H1 (cell line): ENCODE measurements at regions not wholly inside any gene's neighbourhood (a gene's known extent, or its start where the extent isn't known, plus 50 kb on each side); places are given as distances from the start of the nearest gene placed in this dataset.

Source experiments
- CTCF ChIA-PET: fragments of 300-600 bp; sonication (Branson Sonifier 250); formaldehyde crosslinking; loops from one replicate; lab custom pipeline; 2021; ENCODE audit not compliant: partially characterized antibody; lab: Charles Lee
- POLR2A ChIA-PET: fragments of 300-600 bp; sonication (Branson Sonifier 250); formaldehyde crosslinking; loops from one replicate; lab custom pipeline; 2021; ENCODE audit warnings: inconsistent platforms; ENCODE audit not compliant: partially characterized antibody; lab: Charles Lee
- DNase-seq, 2 experiments: peaks; one replicate each; pipeline versions ENCODE4 v3.0.0 to v3.0.0-alpha.2; 2010 to 2022; ENCODE audit warnings: low spot score in 2 of 2, low read depth in 1 of 2, mixed read lengths in 1 of 2
- FAIRE-seq: peaks from 2 replicates; lab custom pipeline; 2011; peaks lifted over from hg19 to GRCh38; lab: Jason Lieb, UNC
- H2AFZ ChIP-seq: 2 replicates; pipeline ENCODE4 v1.8.1; 2012; ENCODE audit warnings: low read length, inconsistent platforms
- H2AK5ac ChIP-seq: 2 replicates; pipeline ENCODE4 v1.6.1; 2013; ENCODE audit warnings: low read depth, low read length
- H2BK120ac ChIP-seq: replicated peaks from 2 replicates; pipeline ENCODE3; 2013; ENCODE audit warnings: low read depth, low read length, inconsistent platforms
- H2BK12ac ChIP-seq: 2 replicates; pipeline ENCODE4 v1.6.1; 2013; ENCODE audit warnings: low read depth, low read length
- H2BK15ac ChIP-seq: 2 replicates; pipeline ENCODE4 v1.6.1; 2013; ENCODE audit warnings: low read length
- H2BK20ac ChIP-seq: 2 replicates; pipeline ENCODE4 v1.6.1; 2013; ENCODE audit warnings: low read length
- H2BK5ac ChIP-seq: 2 replicates; pipeline ENCODE4 v1.6.1; 2013; ENCODE audit warnings: low read depth, low read length
- H3K14ac ChIP-seq: 2 replicates; pipeline ENCODE4 v1.6.1; 2013; ENCODE audit warnings: inconsistent platforms; ENCODE audit not compliant: insufficient read length
- H3K18ac ChIP-seq: 2 replicates; pipeline ENCODE4 v1.6.1; 2013; ENCODE audit warnings: low read length; ENCODE audit errors: extremely low read depth
- H3K23ac ChIP-seq: 2 replicates; pipeline ENCODE4 v1.6.1; 2013; ENCODE audit warnings: inconsistent platforms; ENCODE audit not compliant: insufficient read length
- H3K23me2 ChIP-seq: 2 replicates; pipeline ENCODE4 v1.6.1; 2013; ENCODE audit warnings: low read depth, low read length
- H3K27ac ChIP-seq: 2 replicates; pipeline ENCODE4 v1.6.1; 2011; ENCODE audit warnings: low read depth, low read length, inconsistent platforms
- H3K27me3 ChIP-seq, 4 experiments: replicated peaks in 1 of 4; 1 replicate in 1 of 4; 2 replicates in 3 of 4; pipeline versions ENCODE4 v1.6.1 to v1.8.1; 2011 to 2013; ENCODE audit warnings: low read length in 3 of 4, mild to moderate bottlenecking in 3 of 4, inconsistent platforms in 2 of 4, mixed read lengths in 2 of 4, moderate library complexity in 1 of 4; ENCODE audit not compliant: control insufficient read depth in 3 of 4, insufficient read depth in 3 of 4; ENCODE audit errors: extremely low read depth in 1 of 4
- H3K36me3 ChIP-seq, 4 experiments: 2 replicates each; pipeline versions ENCODE4 v1.6.1 to v1.8.1; 2011 to 2013; ENCODE audit warnings: mild to moderate bottlenecking in 4 of 4, low read length in 3 of 4, moderate library complexity in 2 of 4, control low read depth in 1 of 4, inconsistent platforms in 1 of 4; ENCODE audit not compliant: insufficient read depth in 4 of 4, control insufficient read depth in 2 of 4
- H3K4ac ChIP-seq: replicated peaks from 2 replicates; pipeline ENCODE3; 2013; ENCODE audit warnings: low read length, low read depth, mixed read lengths, inconsistent platforms; ENCODE audit not compliant: insufficient read length
- H3K4me1 ChIP-seq, 4 experiments: replicated peaks in 1 of 4; 1 replicate in 1 of 4; 2 replicates in 3 of 4; pipeline versions ENCODE4 v1.6.1 to v1.8.1; 2011 to 2013; ENCODE audit warnings: low read length in 3 of 4, inconsistent platforms in 2 of 4, mixed read lengths in 1 of 4; ENCODE audit not compliant: insufficient read depth in 4 of 4, control insufficient read depth in 3 of 4
- H3K4me2 ChIP-seq, 2 experiments: 2 replicates each; pipeline versions ENCODE4 v1.6.1 to v1.8.1; 2011 to 2013; ENCODE audit warnings: low read depth in 2 of 2, low read length in 2 of 2, control low read depth in 1 of 2, inconsistent platforms in 1 of 2, mild to moderate bottlenecking in 1 of 2; ENCODE audit not compliant: insufficient read depth in 1 of 2
- H3K4me3 ChIP-seq, 4 experiments: fragments of 200-600, 300-600 bp in 1 of 4; sonication (generic), shearing (Covaris generic), sonication (Bioruptor Twin) in 1 of 4; 2 replicates each; pipeline versions ENCODE4 v1.5.1 to v1.8.1; 2011 to 2016; ENCODE audit warnings: low read length in 4 of 4, low read depth in 3 of 4, control low read depth in 2 of 4, inconsistent platforms in 2 of 4, mild to moderate bottlenecking in 2 of 4, mixed read lengths in 1 of 4, moderate library complexity in 1 of 4; ENCODE audit not compliant: insufficient read depth in 2 of 4; ENCODE audit errors: extremely low read depth in 1 of 4
- H3K56ac ChIP-seq: replicated peaks from 2 replicates; pipeline ENCODE3; 2013; ENCODE audit warnings: low read depth, mild to moderate bottlenecking, mixed read lengths, low read length, inconsistent platforms; ENCODE audit not compliant: insufficient read length
- H3K79me1 ChIP-seq: 2 replicates; pipeline ENCODE4 v1.6.1; 2013; ENCODE audit warnings: low read depth, low read length, control low read depth
- H3K79me2 ChIP-seq, 2 experiments: 2 replicates each; pipeline versions ENCODE4 v1.6.1 to v1.8.1; 2012 to 2013; ENCODE audit warnings: low read length in 2 of 2, mild to moderate bottlenecking in 2 of 2, inconsistent platforms in 1 of 2; ENCODE audit not compliant: insufficient read depth in 2 of 2, control insufficient read depth in 1 of 2
- H3K9ac ChIP-seq, 4 experiments: replicated peaks in 1 of 4; 1 replicate in 1 of 4; 2 replicates in 3 of 4; pipeline versions ENCODE4 v1.6.1 to v1.8.1; 2011 to 2013; ENCODE audit warnings: low read depth in 3 of 4, low read length in 3 of 4, control low read depth in 2 of 4, mild to moderate bottlenecking in 2 of 4, moderate library complexity in 2 of 4, inconsistent platforms in 1 of 4; ENCODE audit errors: extremely low read depth in 1 of 4
- H3K9me3 ChIP-seq, 2 experiments: 2 replicates each; pipeline versions ENCODE4 v1.6.1 to v1.8.1; 2012 to 2013; ENCODE audit warnings: mild to moderate bottlenecking in 2 of 2, moderate library complexity in 2 of 2, control low read depth in 1 of 2, inconsistent platforms in 1 of 2, low read depth in 1 of 2, low read length in 1 of 2, mixed read lengths in 1 of 2; ENCODE audit not compliant: insufficient read depth in 2 of 2
- H4K20me1 ChIP-seq, 2 experiments: replicated peaks in 1 of 2; 2 replicates each; pipeline versions ENCODE3 to v1.8.1; 2011 to 2013; ENCODE audit warnings: inconsistent platforms in 2 of 2, low read length in 2 of 2, mild to moderate bottlenecking in 1 of 2; ENCODE audit not compliant: insufficient read depth in 2 of 2, control insufficient read depth in 1 of 2
- H4K5ac ChIP-seq: 2 replicates; pipeline ENCODE4 v1.6.1; 2013; ENCODE audit warnings: low read length, low read depth, mixed read lengths, inconsistent platforms; ENCODE audit not compliant: insufficient read length
- H4K8ac ChIP-seq: 2 replicates; pipeline ENCODE4 v1.8.0; 2013; ENCODE audit warnings: mild to moderate bottlenecking, moderate library complexity, low read length, inconsistent platforms; ENCODE audit not compliant: insufficient read depth; ENCODE audit errors: extremely low read depth
- H4K91ac ChIP-seq: replicated peaks from 2 replicates; pipeline ENCODE3; 2013; ENCODE audit warnings: low read length, mixed read lengths, inconsistent platforms; ENCODE audit not compliant: insufficient read length
- BCL11A ChIP-seq, 2 experiments: IDR thresholded peaks; one replicate each; pipeline ENCODE4 v1.6.1; 2011; ENCODE audit warnings: low read depth in 2 of 2, low read length in 2 of 2, mild to moderate bottlenecking in 2 of 2
- SP1 ChIP-seq: IDR thresholded peaks from 2 replicates; pipeline ENCODE4 v1.6.1; 2011; ENCODE audit warnings: low read depth, low read length
- WGBS, 2 experiments: shearing (Covaris generic) in 1 of 2; methylation state at CpG; one replicate each; pipeline versions ENCODE4 v1.1.6 to v1.1.7; 2013 to 2015; ENCODE audit warnings: low lambda C conversion rate in 2 of 2, mixed read lengths in 2 of 2, inconsistent platforms in 1 of 2, low coverage in 1 of 2, missing lambda C conversion rate in 1 of 2; ENCODE audit not compliant: insufficient replicate concordance in 2 of 2, insufficient coverage in 1 of 2, insufficient read length in 1 of 2; ENCODE audit errors: extremely low coverage in 1 of 2, missing lambda C conversion rate in 1 of 2; 5-methylcytosine and 5-hydroxymethylcytosine counted together

DNA sequence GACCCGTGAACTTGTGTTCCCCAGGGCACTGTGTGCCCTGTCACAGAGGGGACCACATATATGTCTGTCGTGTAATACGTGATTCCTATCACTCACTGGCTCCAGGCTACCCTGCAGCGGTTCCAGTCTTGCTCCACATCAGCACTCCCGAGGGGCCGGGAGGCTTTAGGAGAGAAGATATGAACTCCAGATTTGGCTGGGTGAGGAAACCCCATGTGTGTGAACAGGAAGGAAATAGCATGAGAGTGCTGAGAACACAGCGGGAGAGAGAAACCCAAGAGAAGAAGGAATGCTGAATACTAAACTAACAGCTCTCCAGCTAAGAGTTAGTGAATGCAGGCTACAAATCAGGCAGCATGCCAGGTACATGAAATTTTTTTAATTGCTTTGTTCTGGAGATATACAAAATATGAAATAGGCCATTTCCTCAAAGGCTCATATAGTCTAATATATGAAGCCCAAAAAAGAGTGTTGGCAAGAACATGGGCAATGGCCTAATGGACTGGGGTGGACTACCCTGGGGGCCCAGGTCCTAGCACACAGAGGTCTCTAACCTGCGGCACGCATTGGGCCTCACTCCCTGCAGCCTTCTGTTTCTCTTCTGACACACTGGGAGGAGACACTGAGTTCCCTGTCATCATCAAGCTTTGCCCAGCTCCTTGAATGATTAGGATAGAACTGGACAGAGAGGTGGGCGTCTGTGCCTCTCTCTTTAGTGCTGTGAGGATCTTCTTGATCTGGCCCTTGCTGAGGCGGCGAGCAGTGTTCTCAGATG, 372.8 kb upstream of the RAB6C start:
- H3K4me1 ChIP-seq, result peaks cover 0 to 9% (median 3%) of the 10 kb centered on the region in 4 experiments; a peak in 3 of 7 replicates
- H3K27ac ChIP-seq, result no peak overlapping the region
- H3K4me2 ChIP-seq, result no peak overlapping the region
- no peak overlapping the region for H3K4ac ChIP-seq
- H3K79me1 ChIP-seq, result no peaks in the 10 kb centered on the region
- H4K91ac ChIP-seq, result no peak overlapping the region
- no peak overlapping the region for H3K9ac ChIP-seq
- DNase-seq (no peak), FAIRE-seq (no peak)
- H3K9me3 ChIP-seq, result no peaks in the 10 kb centered on the region
- H2BK15ac ChIP-seq, result no peak overlapping the region
- H2AFZ ChIP-seq, result no peak overlapping the region
- no peak overlapping the region for H2AK5ac ChIP-seq
- no peaks in the 10 kb centered on the region; a peak in 2 of 7 replicates for H3K27me3 ChIP-seq
- no peaks in the 10 kb centered on the region for H3K23me2 ChIP-seq
- H4K20me1 ChIP-seq, result no peaks in the 10 kb centered on the region
- H3K4me3 ChIP-seq, result no peak overlapping the region
- POLR2A ChIA-PET, result no interaction called here
- H3K14ac ChIP-seq, result no peak overlapping the region
- H2BK5ac ChIP-seq, result no peak overlapping the region
- no peak overlapping the region for H2BK20ac ChIP-seq
- H3K36me3 ChIP-seq, result no peaks in the 10 kb centered on the region
- CTCF ChIA-PET, result interaction anchor here (0.7 to 1.0 kb wide), 3 partner anchors 13 to 225 kb away, joined by 3 to 4 read pairs (median 3); no protein-coding TSS in a partner anchor
- H2BK12ac ChIP-seq, result no peak overlapping the region
- TF ChIP-seq BCL11A (IDR thresholded peaks at IDR 0.05; ENCODE audit: low read depth in 2 of 2, low read length in 2 of 2), result no peak
- TF ChIP-seq SP1, result no peak
- TF ChIP-seq, all 59 proteins: peak for 0
- 87% methylated on average over 12 of the region's 12 CpGs; no CpG with 5 or more reads in 1 of the 2 experiments for WGBS, 2 experiments
- no peaks in the 10 kb centered on the region for H3K79me2 ChIP-seq
- H3K23ac ChIP-seq, result no peak overlapping the region
- H2BK120ac ChIP-seq, result no peak overlapping the region
- H3K56ac ChIP-seq, result no peak overlapping the region
- no peak overlapping the region for H3K18ac ChIP-seq
- no peak overlapping the region for H4K5ac ChIP-seq
- H4K8ac ChIP-seq, result no peak overlapping the region; the same call in 1 of the 2 replicates
